ENCODE measurements at regions not wholly inside any gene's neighbourhood (a gene's known extent, or its start where the extent isn't known, plus 50 kb on each side); places are given as distances from the start of the nearest gene placed in this dataset.

GRCh38 chr2:12391116-12391515 lies 325.6 kb upstream of the TRIB2 start:
- no peak for DNase-seq

GRCh38 chr2:12396699-12397098 lies 320.0 kb upstream of the TRIB2 start:
- DNase-seq, result no peak

GRCh38 chr2:12397854-12398253 lies 318.9 kb upstream of the TRIB2 start:
- DNase-seq, result no peak

GRCh38 chr2:12399240-12399639 lies 317.5 kb upstream of the TRIB2 start:
- no peak for DNase-seq

- no peak for DNase-seq
These were observed 316.2 kb upstream of the TRIB2 start for GRCh38 chr2:12400543-12400942.

- no peak for DNase-seq
These were observed 314.1 kb upstream of the TRIB2 start for GRCh38 chr2:12402440-12403139.

GRCh38 chr2:12404497-12404896 lies 312.2 kb upstream of the TRIB2 start:
- DNase-seq, result no peak

GRCh38 chr2:12407160-12407559 lies 309.6 kb upstream of the TRIB2 start:
- DNase-seq, result no peak

- peak; percentile 28 to 50 for DNase-seq
These were observed 303.8 kb upstream of the TRIB2 start for GRCh38 chr2:12412898-12413305.

- DNase-seq, result no peak
These were observed 301.2 kb upstream of the TRIB2 start for GRCh38 chr2:12415536-12415935.

GRCh38 chr2:12416600-12416999 lies 300.1 kb upstream of the TRIB2 start:
- peak; percentile 46 to 62 for DNase-seq

GRCh38 chr2:12417786-12418185 lies 298.9 kb upstream of the TRIB2 start:
- no peak for DNase-seq

- no peak for DNase-seq
These were observed 296.9 kb upstream of the TRIB2 start for GRCh38 chr2:12419803-12420202.

GRCh38 chr2:12421046-12421445 lies 295.7 kb upstream of the TRIB2 start:
- DNase-seq, result no peak

GRCh38 chr2:12424219-12424618 lies 292.5 kb upstream of the TRIB2 start:
- DNase-seq, result no peak

GRCh38 chr2:12424809-12425208 lies 291.9 kb upstream of the TRIB2 start:
- DNase-seq, result no peak

- no peak for DNase-seq
These were observed 288.4 kb upstream of the TRIB2 start for GRCh38 chr2:12428324-12428723.

- no peak for DNase-seq
These were observed 287.9 kb upstream of the TRIB2 start for GRCh38 chr2:12428786-12429185.

- DNase-seq, result no peak
These were observed 286.8 kb upstream of the TRIB2 start for GRCh38 chr2:12429779-12430406.

GRCh38 chr2:12430407-12431133 lies 286.2 kb upstream of the TRIB2 start:
- peak; percentile 37 to 41 for DNase-seq

- DNase-seq, result no peak
These were observed 283.6 kb upstream of the TRIB2 start for GRCh38 chr2:12432985-12433625.

GRCh38 chr2:12433626-12433990 lies 283.1 kb upstream of the TRIB2 start:
- DNase-seq, result no peak

GRCh38 chr2:12434630-12435098 lies 282.1 kb upstream of the TRIB2 start:
- no peak for DNase-seq
